DMS153 treated with DMSO at 0.1 percent for 48 hours (cell line): ENCODE measurements at regions not wholly inside any gene's neighbourhood (a gene's known extent, or its start where the extent isn't known, plus 50 kb on each side); places are given as distances from the start of the nearest gene placed in this dataset.

Source experiments
- DNase-seq: peaks from one replicate; lab custom pipeline; 2025; ENCODE audit not compliant: unreplicated experiment; lab: John Stamatoyannopoulos, UW

- DNase-seq: no peak
These were observed 397.1 kb downstream of the KCNJ3 start for GRCh38 chr2:155095613-155096012.

GRCh38 chr2:155080373-155080772 lies 381.9 kb downstream of the KCNJ3 start:
- DNase-seq: no peak

- no peak for DNase-seq
These were observed 372.0 kb downstream of the KCNJ3 start for GRCh38 chr2:155070489-155070888.

GRCh38 chr2:155062922-155063258 lies 364.4 kb downstream of the KCNJ3 start:
- no peak for DNase-seq

- no peak for DNase-seq
These were observed 363.9 kb downstream of the KCNJ3 start for GRCh38 chr2:155062250-155062921.

GRCh38 chr2:155060896-155061295 lies 362.4 kb downstream of the KCNJ3 start:
- no peak for DNase-seq

GRCh38 chr2:155054712-155055111 lies 356.2 kb downstream of the KCNJ3 start:
- DNase-seq: no peak

- DNase-seq: no peak
These were observed 344.6 kb downstream of the KCNJ3 start for GRCh38 chr2:155043097-155043496.

- DNase-seq: no peak
These were observed 336.8 kb downstream of the KCNJ3 start for GRCh38 chr2:155035308-155035707.

GRCh38 chr2:155033652-155034051 lies 335.2 kb downstream of the KCNJ3 start:
- no peak for DNase-seq

- no peak for DNase-seq
These were observed 331.8 kb downstream of the KCNJ3 start for GRCh38 chr2:155030296-155030695.

GRCh38 chr2:155026651-155027174 lies 328.2 kb downstream of the KCNJ3 start:
- DNase-seq: no peak

- DNase-seq: no peak
These were observed 325.2 kb downstream of the KCNJ3 start for GRCh38 chr2:155023674-155024073.

- DNase-seq: no peak
These were observed 324.0 kb downstream of the KCNJ3 start for GRCh38 chr2:155022531-155022930.

GRCh38 chr2:155021618-155022017 lies 323.1 kb downstream of the KCNJ3 start:
- no peak for DNase-seq

- DNase-seq: no peak
These were observed 321.8 kb downstream of the KCNJ3 start for GRCh38 chr2:155020246-155020645.

GRCh38 chr2:155010925-155011324 lies 312.4 kb downstream of the KCNJ3 start:
- DNase-seq: no peak

- no peak for DNase-seq
These were observed 296.9 kb downstream of the KCNJ3 start for GRCh38 chr2:154995361-154995760.

- DNase-seq: no peak
These were observed 294.3 kb downstream of the KCNJ3 start for GRCh38 chr2:154992826-154993225.

- DNase-seq: no peak
These were observed 280.2 kb downstream of the KCNJ3 start for GRCh38 chr2:154978710-154979109.

- no peak for DNase-seq
These were observed 279.7 kb downstream of the KCNJ3 start for GRCh38 chr2:154978244-154978643.

GRCh38 chr2:154974041-154974440 lies 275.5 kb downstream of the KCNJ3 start:
- no peak for DNase-seq

GRCh38 chr2:154963511-154963910 lies 265.0 kb downstream of the KCNJ3 start:
- no peak for DNase-seq
